ENCODE measurements at regions not wholly inside any gene's neighbourhood (a gene's known extent, or its start where the extent isn't known, plus 50 kb on each side); places are given as distances from the start of the nearest gene placed in this dataset.

DNA sequence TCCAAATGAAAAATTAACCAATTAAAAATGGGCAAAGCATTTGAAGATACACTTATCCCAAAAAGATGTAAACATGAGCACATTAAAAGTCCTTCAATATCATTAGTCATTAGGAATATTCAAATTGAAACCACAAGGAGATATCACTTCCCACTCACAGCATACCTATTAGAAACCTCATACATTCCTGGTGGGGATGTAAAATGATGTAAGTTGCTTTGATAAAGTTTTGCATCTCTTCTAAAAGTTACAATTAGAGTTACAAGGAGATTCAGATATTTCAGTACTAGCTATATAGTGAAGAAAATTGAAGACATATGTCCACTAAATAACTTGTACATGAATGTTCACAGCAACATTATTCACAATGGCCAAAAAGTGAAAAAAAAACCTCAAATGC lies 1109.3 kb upstream of the LCORL start:
- intact Hi-C loops (cut with DNase I): no loop called here
- DNase-seq: no peak

DNA sequence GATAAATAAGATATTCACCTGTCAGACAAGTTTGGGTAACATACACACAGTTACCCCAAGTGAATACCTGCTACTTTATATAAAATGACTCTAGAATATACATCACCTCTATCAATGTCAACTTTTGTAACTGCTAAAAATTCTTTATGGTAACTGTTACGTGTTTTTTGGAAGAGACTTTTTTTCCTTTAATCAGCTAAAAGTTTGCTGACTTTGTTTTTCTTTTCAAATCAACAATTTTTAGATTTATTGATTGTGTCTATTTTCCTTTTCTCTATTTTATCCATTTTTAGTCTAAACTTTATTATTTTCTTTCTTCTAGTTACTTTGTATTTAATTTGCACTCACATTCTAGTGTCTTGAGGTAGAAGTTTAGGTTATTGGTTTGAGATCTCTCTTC lies 1106.6 kb upstream of the LCORL start:
- intact Hi-C loops (cut with DNase I): no loop called here
- no peak for DNase-seq

DNA sequence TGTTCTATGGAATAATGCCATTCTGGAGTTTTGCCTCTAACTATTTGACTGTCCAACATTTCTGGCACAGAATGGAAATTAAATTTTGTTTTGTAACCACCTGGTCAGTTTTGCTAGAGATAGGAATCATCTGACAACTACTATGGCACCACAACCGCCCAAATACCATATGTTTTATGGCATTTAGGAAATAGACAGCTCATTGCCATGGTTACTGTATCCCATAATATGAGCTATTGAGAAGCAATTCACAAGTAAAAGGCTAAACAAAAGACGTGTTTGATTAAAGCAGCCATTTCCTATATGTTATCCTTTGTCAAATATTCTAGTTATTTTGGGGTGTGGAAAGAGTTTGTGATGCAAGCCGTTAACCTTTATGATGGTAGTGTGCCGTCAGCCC lies 1105.3 kb upstream of the LCORL start:
- DNase-seq: no peak
- intact Hi-C loops (cut with DNase I): no loop called here

DNA sequence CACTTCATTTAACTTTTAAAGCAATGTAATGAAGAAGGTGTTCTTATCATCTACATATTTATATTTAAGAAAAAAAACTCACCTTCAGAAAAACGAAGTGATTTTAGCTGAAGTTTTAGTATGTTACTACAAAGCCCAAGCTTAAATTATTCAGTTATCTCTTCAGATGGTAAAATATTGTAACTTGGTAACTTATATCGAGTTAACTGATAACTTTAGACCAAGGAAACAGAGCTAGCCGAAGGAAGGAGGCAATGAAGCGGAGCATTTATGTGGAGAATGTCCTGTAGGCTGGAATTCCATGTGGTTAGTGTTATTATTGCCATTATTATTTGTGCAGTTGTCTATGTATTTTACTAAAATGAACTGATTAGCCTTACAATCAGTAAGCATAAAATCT lies 1102.1 kb upstream of the LCORL start:
- no peak for DNase-seq

DNA sequence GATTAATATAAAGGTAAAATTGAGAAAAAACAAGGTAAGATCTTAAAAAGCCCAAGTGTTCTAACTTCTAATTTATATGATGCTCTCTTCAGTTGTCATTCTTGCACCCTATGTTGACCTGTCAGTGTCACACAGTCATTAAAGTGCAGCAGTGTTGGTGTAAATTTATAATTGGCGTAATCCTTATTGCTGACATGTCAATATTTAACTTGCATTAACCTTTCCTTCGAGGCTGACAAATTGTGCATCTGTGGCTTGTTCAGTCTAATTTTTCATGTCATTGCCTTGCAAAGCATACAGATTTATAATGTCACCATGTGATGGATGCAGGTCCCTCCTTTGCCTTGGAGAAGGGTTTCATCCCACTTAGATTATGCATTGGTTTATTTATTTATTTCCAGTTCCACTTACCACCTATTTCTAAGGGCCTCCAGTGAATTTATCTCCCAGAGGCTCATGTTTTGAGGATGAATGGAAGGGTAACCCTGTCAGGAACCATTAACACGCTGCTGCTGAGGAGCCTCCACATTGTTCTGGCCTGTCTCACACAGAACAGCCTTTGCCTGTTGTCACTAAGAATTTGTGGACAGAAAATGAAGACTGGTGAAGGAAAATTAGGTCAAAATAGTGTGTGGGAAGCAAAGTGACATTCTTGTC lies 1098.5 kb upstream of the LCORL start:
- intact Hi-C loops (cut with DNase I): loop anchor here (5.0 kb wide), 1 partner anchor 48 kb away; no protein-coding TSS in a partner anchor
- no peak for DNase-seq

More for the DNA sequence above, 1102.1 kb upstream of the LCORL start:
- intact Hi-C loops (cut with DNase I): loop anchor here (5.0 kb wide), 1 partner anchor 51 kb away; no protein-coding TSS in a partner anchor

DNA sequence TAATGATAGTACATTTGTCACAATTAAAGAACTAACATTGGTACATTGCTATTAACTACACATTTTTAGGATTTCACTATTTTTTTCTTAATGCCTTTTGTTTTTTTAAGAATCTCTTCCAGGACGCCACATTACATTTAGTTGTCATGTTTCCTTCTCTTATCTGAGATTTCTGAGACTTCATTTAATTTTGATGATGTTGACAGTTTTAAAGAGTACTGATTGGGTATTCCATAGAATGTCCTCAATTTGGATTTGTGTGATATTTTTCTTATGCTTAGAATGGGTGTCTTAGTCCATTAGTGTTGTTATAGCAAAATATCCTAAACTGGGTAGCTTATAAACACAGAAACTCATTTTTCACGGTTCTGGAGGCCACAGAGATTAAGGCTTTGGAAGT lies 1095.5 kb upstream of the LCORL start:
- intact Hi-C loops (cut with DNase I): no loop called here
- DNase-seq: no peak

DNA sequence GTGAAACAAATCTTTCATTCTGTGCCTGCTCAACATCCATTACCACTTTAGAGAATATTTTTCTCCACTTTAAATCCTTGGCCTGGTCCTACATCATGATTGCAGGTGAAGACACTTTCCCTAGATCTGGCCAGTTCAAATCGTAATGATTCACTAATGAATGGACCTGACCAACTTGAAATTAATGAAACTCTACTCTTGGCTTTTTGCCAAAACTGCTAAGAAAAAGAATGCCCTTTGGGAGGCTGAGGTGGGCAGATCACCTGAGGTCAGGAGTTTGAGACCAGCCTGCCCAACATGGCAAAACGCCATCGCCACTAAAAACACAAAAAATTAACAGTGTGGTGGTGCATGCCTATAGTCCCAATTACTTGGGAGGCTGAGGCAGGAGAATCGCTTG lies 1082.6 kb upstream of the LCORL start:
- intact Hi-C loops (cut with DNase I): no loop called here
- DNase-seq: no peak

DNA sequence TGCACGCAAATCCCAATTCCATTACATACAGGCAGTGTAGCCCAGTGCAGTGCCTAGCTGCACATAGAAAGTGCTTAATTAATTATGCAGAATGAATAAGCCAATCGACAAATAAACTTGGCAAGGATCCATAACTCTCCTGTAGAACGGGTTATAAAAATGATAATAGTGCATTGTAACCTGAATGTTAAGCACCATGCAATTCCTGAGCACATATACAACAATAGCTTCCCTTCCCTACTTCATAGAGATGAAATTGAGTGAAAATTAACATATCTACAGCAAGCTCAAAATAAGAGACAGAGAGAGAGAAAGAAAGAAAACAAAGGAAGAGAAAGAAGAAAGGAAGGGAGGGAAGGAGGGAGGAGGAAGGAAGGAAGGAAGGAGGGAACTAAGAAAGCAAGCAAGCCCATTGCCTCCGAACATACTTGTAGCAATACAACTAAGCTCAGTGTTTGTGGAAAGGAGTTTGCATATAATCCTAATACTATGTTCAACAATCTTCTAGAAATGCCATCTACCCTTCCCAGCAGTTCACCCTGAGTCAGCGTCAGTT lies 1074.0 kb upstream of the LCORL start:
- intact Hi-C loops (cut with DNase I): no loop called here
- no peak for DNase-seq

DNA sequence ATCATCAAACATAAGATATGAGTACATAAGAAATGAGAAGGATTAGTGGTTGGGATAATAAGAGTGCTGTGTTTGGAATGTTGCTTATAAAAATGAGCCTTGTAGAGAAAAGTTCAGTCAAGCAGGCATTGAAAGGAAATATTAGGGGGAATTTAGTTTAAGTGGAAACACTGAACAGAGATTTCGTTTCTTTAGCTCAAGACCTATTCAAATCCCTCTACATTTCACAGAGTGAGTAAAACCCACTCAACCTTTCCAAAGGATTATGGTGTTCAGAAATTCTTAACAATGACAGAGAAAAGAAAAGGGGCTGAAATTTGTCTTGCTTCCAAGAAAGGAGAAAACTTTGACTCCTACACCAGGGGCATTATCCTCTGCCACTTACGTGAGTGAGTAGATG lies 1072.4 kb upstream of the LCORL start:
- no peak for DNase-seq
- intact Hi-C loops (cut with DNase I): no loop called here

DNA sequence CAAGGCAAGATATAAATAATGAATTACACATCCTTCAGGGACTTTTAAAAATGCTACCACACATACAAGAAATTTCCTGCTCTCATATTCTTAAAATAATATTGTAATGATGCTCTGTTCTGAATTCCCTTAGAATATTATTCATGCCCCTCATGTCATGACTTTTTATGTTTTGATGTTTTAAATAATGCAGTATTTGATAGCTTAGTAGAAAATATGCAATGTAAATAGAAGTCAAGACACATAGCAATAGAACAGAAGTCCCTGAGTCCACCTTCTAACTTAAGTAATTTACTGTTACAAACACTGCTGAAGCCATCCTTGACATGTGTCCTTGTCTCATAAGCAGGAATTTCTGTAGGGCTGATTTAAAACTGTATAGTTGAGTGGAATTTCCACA lies 1071.2 kb upstream of the LCORL start:
- intact Hi-C loops (cut with DNase I): no loop called here
- DNase-seq: no peak

DNA sequence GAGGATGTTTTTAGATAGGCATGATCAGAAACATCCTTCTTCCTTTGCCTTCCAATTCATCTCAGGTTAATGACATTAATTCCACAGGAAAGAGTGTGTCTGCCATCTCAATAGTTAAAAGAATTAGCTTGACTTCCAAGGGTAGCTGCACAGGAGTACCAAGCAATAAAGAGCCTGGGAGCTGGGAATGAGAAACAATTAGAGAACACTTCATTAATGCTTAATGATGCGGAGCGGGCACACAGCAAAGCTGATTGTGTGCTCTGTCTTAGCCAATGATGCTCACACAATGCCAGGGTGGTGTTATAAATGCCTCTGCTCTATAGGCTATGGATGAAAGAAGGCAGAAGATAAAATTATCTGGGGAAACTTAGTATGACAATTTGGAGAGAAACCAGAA lies 1052.5 kb upstream of the LCORL start:
- DNase-seq: no peak
- intact Hi-C loops (cut with DNase I): loop anchor here (5.0 kb wide), 1 partner anchor 48 kb away; no protein-coding TSS in a partner anchor

DNA sequence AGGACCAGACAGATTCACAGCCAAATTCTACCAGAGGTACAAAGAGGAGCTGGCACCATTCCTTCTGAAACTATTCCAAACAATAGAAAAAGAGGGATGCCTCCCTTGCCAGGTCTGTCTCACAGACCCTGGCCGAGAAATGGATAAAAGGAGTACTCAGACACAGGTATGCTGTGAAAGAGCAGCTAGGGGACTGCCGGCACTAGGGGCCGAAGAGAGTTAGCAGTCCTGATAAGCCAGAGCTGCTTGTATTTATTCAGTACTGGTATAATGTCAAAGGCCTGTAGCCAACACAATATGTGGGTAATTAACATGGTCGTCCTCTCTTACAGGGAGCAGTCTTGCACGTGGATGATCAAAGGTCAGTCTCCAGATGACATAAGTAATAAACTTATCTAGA lies 1042.1 kb upstream of the LCORL start:
- no peak for DNase-seq
- intact Hi-C loops (cut with DNase I): no loop called here

DNA sequence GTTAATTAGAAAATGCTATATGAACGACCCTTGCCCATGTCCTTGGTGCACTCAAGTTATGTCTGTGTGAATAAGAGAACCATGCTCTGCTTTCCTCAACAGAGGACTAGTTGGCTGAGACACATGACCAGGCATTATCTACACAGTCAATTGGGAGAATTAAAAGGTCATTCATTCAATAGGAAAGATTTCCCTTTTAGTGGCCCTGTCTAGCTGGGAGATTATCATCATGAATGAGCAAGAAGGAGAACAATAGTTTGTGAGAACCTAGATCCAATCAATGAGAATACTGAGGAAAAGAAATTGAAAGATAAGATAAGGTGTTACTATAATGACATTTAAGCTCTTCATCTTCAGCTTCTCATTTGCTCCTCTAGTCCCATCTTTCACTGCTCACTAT lies 1033.4 kb upstream of the LCORL start:
- DNase-seq: no peak
- intact Hi-C loops (cut with DNase I): no loop called here

DNA sequence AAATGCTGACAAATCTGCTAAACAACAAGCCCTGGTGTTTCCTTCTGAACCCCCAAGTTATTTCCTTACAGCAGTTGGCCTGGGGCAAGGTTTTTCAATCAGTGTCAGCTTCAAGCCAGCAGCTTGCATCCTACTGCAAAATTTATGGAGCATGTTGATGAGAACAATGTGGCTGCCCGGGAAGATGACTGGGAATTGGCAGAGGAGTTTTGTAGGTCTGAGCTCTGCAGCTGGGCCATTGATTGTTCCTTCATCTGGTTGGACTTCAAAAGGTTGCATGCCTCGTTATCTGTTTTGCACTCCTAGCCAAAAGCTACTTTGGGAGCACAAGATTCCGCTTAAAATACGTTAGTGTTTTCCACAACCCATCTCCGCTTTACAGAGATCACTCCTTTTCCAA lies 1030.3 kb upstream of the LCORL start:
- no peak for DNase-seq
- intact Hi-C loops (cut with DNase I): no loop called here

DNA sequence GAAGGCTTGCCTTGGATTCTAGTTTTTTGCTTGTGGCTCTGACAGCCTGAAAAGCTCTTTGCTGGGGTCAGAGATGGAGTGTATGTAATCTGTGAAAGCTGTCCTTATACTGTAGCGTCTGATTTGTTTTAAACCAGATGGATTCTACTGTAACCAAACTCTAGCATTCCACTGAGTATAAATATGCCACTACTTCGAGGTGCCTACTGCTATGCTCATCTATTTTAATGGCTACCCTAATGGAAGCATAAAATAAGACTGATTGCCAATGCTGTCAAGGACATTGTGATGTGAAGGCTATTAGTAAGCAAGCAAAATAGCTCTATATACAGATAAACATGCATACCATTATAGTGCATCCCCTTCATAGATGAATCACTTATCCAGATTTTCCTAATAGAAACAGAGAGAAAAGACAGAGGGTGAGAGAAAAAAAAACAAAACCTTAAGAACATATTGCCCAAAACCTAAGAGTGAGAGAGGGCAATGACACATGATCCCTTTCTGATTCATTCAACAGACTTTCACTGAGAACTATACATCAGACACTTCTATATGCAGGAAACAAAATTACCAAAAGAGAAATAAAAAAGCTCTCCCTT lies 1025.8 kb upstream of the LCORL start:
- intact Hi-C loops (cut with DNase I): no loop called here
- no peak for DNase-seq

DNA sequence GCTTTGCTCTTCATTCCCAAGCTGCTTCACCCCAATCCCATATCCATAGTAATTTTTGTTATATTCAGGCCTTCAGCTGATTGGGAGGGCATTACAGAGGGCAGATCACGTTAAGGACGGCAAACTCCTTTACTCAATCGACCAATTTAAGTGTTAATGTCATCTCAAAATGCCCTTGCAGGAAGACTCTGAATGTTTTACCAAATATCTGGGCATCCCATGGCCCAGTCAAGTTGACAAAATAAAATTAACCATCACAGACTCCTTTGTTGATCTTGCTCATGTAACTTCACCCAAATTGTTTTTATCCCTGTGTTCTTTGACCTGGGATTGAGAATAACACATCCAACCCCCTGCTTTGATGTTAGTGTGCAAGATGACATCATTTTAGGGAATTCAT lies 1018.3 kb upstream of the LCORL start:
- DNase-seq: no peak
- intact Hi-C loops (cut with DNase I): no loop called here

DNA sequence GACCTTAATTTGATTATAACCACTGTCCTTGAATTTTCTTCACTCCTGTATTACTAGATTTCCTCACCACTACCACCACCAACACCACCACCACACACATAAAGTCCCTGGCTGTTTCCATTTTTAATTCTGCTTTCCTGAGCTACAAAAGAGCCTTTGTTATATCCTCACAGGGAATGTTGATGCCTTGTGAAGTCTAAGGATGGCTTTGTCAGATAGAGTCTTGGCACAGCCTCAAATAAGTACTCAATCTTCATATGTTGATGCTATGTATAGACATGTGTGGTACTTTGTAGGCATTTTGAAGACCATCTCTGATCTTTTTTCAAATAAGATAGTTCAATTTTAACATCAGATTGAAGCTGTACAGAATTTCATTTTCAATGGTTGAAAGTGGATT lies 1016.7 kb upstream of the LCORL start:
- intact Hi-C loops (cut with DNase I): no loop called here
- DNase-seq: no peak

DNA sequence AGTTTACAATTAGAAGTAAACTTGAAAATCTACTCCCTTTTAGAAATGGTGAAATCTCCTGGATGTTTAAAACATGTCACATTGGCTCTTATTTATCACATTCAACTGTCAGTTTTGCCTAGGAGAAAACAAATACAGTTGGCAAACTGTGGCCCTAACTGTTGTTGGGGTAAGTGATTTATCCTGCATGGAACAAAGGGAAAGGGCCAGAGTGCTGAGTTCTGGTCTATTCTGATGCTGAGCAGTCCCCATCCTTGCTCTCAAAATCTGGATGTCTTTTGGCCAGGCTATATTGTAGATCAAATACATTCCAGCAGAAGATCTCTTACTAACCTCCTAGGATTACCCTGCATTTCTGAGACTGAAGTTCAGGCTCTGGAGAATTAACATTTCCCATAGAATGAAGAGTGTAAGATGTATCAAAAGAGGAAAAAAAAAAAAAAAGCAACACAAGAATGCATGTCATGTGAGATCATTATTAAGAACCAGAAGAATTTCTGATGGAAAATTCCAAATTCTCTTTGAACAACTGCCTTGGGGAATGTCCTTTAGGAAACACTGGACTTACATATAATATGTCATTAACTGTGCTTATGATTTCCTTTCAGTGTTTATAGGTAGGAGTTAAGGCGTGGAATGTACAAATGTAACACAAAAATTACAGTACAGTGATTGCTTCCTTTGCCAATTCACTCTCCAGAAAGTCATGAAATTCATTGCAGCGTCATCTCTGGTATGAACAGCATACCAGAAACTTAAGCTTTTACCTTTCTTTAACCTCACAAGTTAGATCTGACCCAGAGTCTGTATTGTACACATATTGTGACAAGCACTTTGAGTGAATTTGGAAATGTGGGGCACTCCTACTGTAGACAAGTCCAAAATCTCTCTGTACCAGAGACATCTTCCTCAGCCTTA lies 1012.5 kb upstream of the LCORL start:
- no peak for DNase-seq
- intact Hi-C loops (cut with DNase I): no loop called here

DNA sequence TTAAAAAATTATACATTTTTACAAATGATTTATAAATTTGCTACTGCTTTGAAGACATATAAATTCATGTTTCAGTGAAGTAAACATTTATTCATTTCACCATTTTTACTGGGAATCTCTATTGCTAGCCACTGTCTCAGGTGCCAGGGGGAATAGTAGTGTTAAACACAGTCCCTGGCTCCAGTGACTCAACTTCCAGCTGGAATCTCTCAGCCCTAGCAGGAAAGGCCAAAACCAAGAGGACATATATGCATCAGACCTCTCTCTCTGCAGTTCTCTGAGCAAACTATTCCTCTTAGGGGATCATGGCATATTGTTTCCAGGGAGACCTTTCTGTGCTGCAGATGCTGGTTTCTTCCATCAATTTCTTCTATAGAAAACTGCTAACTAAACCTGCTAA lies 1009.0 kb upstream of the LCORL start:
- no peak for DNase-seq
- intact Hi-C loops (cut with DNase I): no loop called here

DNA sequence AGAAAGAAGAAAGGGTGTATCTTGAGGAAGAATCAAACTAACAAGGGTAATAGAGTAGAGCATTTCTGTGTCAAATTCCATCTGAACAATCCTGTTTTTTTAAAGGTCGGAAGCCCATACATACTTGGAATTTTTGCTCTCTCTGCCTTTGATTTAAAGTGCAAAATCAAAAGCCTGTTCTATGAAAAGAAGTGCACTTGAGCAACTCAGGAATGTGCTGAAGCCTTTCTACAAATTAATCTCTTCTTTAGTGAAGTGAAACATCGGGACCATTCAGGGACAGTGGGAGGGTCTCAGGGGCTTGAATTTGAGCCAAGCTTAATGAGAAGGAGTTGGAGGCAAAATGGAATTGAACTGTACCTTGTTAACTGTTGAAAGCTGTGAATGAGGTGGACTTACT lies 1008.5 kb upstream of the LCORL start:
- no peak for DNase-seq
- intact Hi-C loops (cut with DNase I): no loop called here

Measured in head of caudate nucleus (tissue), 42 donors.